ENCODE measurements at regions not wholly inside any gene's neighbourhood (a gene's known extent, or its start where the extent isn't known, plus 50 kb on each side); places are given as distances from the start of the nearest gene placed in this dataset.

GRCh38 chr4:176575141-176575730, 217.5 kb downstream of the VEGFC start:
- TF ChIP-seq, protein P1, sequence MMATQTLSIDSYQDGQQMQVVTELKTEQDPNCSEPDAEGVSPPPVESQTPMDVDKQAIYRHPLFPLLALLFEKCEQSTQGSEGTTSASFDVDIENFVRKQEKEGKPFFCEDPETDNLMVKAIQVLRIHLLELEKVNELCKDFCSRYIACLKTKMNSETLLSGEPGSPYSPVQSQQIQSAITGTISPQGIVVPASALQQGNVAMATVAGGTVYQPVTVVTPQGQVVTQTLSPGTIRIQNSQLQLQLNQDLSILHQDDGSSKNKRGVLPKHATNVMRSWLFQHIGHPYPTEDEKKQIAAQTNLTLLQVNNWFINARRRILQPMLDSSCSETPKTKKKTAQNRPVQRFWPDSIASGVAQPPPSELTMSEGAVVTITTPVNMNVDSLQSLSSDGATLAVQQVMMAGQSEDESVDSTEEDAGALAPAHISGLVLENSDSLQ (IDR thresholded peaks at IDR 0.05): no peak
- no peak for TF ChIP-seq ZNF384 (IDR thresholded peaks at IDR 0.05)
- no peak for TF ChIP-seq SP1 (IDR thresholded peaks at IDR 0.05)

Measured in HEK293T (cell line).